ENCODE measurements at regions not wholly inside any gene's neighbourhood (a gene's known extent, or its start where the extent isn't known, plus 50 kb on each side); places are given as distances from the start of the nearest gene placed in this dataset.
"Not testable (repeated sequence)": the region's sequence is repeated elsewhere in the genome, so short reads cannot be mapped to it uniquely, and the experiment has no call there.

DNA sequence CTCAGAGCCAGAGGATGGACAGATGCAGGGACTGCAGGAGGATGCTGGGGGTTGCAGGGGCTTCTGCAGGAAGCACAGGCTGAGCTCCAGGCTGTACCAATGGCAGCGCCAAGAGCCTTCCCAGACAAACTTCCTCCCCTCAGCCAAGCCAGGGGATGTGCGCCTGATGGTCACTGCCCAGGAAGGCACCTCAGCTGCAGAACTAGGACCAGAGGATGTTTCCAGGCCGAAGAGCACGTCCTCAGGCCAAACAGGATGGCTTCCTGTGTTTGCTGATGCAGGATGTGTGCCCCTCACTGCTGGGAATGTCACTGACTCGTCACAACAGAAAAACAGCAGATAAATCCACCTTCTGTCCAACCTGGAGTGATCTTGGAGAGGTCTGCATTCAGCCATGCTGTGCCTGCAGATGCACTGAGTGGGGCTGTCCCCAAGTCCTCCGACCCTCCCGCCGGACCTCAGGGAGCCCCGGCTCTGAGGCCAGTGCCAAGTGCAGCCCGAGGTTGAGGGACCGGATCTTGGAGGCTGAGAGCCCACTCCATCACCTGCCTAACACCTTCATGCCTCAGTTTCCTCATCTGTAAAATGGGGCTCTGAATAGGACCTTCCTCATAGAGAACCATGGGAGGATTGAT, 152.5 kb upstream of the CHST15 start:
- no peak for DNase-seq (ENCODE audit: low read depth, low spot score)

DNA sequence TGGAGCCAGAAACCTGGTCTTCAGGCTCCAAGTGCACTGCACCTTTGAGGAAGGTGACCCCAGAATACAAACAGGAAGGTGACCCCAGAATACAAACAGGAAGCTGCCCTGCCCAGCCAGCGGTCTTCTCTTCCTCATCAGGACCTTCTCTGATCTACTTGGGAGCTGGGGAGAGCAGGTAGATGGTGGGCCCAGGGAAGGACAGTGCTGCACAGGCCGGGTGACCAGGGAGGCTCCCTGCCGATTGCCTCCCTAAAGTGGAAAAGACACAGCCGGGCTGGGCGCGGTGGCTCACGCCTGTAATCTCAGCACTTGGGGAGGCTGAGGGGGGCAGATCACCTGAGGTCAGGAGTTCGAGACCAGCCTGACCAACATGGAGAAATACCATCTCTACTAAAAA, 151.8 kb upstream of the CHST15 start:
- DNase-seq (ENCODE audit: low read depth, low spot score) = no peak

DNA sequence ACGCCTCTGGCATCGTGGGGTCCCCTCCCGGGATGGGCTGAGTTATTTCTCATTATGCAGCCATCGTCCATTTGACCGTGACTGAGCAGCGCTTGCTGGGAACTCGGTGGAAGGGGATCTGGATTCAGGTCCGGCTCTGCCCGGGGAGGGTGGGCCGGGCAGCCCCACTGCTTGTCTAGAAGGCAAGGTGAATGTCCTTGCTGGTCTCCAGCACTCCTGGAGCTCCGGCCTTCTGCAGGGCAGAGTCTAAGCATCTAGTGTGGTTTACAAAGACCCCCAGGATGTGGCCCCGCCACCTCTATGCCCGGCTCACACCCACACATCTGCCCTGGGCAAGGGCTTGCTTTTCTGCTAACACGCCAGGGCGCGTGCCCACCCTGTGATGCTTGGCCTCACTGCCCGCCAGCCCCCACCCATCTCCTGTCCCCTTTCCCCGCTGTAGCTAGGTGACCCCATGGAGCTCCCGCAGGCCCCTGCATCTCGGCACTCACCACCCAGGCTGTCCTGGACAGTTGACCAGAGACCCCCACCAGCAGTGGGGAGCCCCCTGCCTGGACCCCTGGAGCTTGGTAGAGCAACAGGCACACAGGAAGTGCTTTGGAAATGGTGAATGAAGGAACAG, 151.0 kb upstream of the CHST15 start:
- no peak for DNase-seq (ENCODE audit: low read depth, low spot score)

DNA sequence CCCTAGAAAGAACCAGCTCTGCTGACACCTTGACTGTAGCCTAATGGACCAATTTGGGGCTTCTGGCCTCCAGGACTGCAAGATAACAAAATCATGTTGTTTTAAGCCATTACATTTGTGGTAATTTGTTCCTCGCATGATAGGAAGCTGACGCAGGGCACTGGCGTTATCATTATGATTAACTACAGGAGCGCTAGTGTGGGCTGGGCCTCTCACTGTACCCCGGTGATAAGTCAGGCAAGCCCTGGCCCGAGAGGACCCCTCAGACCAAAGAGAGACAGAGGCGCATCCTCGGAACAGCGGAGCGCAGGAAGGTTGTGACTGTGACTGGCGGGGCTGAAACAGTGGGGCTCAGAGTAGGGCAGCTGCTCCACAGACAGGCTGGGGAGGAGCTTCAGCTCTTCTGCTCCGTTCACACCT, 150.3 kb upstream of the CHST15 start:
- no peak for DNase-seq (ENCODE audit: low read depth, low spot score)

DNA sequence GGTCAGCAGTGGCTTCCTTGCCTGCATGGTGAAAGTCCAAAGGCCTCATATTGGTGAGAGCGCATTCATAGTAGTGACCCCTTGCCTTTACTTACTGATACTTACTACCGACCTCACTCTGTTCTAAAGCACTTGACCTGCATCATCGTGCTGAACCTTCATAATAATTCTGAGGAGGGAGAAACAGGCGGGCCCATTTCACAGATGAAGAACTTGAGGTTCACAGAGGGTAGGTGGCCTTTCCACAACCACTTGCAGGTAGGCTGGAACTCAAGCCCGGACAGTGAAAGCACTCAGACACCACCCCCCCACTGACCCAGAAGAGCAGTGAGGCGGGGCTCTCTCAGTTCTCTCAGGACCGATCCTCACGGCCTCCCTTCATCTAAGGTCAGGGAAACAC, 149.4 kb upstream of the CHST15 start:
- DNase-seq (ENCODE audit: low read depth, low spot score) = no peak

DNA sequence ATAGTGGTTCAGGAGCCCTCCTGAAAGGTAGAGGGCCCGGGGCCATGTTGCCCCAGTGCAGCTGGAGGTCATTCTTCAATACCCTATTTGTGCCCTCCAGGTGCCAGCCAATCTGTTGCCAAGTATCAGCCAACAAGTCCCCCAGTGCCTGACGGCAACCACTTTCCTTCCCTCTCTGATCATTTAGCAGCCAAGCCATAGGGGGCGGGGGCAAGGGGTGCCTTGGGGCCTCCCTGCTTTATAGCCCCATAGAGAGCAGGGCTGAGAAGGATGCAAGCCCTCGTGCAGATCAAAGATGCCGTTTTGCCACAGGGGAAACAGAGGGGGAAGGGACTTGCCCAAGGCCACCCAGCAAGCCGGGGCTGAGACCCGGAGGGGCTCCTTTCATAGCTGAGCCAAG, 149.0 kb upstream of the CHST15 start:
- no peak for DNase-seq (ENCODE audit: low read depth, low spot score)

DNA sequence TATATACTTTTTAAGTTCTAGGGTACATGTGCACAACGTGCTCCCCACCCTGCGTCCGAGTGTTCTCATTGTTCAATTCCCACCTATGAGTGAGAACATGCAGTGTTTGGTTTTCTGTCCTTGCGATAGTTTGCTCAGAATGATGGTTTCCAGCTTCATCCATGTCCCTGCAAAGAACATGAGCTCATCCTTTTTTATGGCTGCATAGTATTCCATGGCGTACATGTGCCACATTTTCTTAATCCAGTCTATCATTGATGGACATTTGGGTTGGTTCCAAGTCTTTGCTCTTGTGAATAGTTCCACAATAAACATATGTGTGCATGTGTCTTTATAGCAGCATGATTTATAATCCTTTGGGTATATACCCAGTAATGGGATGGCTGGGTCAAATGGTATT, 148.1 kb upstream of the CHST15 start:
- DNase-seq (ENCODE audit: low read depth, low spot score) = not testable (repeated sequence)

DNA sequence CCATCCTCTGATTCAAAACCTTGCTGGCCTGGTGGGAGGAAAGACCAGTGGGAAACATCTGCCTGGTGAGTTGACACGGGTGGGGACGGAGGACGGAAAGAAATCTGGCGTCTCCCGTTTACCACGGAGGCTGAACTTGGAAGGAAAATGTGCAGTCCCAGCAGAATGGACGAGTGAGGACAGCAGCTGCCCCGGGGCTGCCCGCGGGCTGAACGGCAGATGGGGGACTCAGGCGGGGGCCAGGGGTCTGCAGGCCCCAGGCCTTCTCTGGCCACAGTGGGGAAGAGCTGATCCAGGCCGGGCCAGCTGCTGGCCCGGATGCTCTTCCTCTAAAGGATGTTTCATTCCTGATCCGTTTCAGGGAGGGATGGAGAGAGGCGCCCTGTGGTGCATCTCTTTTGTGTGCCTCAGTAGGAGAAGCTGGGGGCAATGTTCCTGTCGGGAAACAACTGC, 147.5 kb upstream of the CHST15 start:
- no peak for DNase-seq (ENCODE audit: low read depth, low spot score)

DNA sequence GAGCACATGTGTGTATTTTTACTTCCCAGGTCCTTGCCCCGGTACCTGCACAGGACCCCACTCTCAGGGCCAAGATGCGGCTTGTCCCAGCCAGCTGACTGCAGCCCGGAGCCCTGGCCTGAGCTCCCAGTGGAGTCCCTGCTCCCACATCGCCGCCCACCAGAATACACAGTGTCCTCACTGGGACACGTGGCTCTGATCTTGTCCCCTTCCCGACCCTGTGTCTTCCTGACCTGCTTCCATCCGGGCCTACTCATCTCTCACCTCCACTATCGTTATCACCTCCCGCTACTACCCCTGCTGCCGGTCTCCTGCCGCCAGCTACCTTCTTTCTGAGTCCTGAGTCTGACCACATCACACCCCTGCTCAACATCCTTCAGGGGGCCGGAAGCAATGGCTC, 146.3 kb upstream of the CHST15 start:
- DNase-seq (ENCODE audit: low read depth, low spot score) = no peak

DNA sequence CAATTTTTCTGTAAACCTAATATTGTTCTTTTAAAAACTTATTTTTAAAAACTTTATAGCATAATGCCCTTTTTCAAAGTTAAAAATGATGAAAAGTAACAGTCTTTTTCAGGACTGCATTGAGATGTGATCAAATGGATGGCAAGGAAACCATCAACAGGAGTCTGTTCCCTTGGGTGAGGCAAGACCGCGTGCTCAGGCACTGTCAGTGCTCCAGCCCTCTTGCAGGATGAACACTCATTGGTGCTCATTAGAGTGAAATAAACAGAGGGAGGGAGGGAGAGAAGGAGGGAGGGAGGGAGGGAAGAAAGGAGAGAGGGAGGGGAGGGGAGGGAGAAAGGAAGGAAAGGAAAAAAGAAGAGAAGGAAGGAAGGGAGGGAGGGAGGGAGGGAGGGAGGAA, 145.7 kb upstream of the CHST15 start:
- no peak for DNase-seq (ENCODE audit: low read depth, low spot score)

DNA sequence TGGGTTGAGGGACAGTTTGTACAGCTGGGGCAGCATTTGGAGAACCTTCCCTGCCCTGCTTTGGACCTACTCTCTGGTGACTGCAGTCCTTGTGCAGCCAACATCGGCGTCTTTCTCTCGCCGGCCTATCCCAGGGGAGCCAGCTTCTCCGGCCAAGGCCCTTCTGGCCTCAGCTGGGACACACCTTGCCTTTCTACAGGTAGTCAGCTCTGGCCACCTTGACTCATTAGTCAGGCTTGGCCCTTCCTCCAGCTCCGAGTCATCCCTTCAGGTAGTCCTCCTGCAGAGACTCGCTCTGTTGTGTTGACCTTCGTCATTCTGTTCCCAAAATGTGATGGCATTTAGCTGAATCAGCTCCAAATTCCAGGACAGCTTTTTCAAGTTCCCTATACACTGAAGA, 145.0 kb upstream of the CHST15 start:
- no peak for DNase-seq (ENCODE audit: low read depth, low spot score)

DNA sequence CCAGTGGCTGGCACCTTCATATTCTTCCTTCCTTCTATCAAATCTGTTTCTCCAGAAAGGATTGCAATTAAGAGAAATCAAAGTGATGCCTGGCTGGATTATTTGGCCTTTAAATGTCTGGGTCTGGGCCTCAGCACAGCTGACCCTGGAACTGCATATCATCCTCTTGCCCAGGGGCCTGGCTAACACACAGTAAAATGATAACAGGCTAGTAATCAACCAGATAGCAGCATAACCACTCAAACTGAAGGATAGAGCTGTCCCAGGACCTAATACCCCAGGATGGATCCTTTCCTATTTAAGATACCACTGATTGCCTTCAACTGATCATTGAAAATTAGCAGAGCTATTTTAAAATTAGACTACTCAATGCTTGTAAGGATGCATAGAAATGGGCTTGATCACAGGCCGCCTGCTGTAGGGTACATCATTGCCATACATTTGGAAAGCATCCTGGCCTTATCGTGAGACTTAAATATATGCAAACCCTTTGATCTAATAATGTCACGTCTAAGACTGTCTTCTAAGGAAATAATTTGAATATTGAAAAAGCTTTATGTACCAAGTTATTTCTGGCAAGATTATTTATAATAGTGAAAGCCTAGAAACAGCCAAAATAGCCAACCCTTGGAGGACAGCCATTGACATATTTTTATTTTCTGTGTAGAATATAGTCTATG, 144.0 kb upstream of the CHST15 start:
- no peak for DNase-seq (ENCODE audit: low read depth, low spot score)

DNA sequence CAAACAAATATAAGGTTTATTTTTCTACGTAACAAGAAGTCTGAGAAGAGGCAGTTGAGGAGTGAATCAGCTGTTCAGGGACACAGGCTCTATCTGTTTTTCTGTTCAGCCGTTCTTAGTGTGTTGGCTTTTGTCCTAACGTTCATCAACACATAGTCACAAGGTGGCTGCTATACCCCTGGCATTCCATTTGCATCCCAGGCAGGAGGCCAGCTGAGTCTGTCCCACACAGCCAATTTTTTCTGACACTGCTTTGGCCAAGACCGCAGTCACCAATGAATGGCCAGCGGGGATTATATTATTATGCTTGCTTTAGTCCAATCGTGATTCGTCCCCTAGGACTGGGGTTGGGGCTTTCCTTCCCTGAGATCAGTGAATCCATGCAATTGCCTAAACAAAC, 143.4 kb upstream of the CHST15 start:
- no peak for DNase-seq (ENCODE audit: low read depth, low spot score)

DNA sequence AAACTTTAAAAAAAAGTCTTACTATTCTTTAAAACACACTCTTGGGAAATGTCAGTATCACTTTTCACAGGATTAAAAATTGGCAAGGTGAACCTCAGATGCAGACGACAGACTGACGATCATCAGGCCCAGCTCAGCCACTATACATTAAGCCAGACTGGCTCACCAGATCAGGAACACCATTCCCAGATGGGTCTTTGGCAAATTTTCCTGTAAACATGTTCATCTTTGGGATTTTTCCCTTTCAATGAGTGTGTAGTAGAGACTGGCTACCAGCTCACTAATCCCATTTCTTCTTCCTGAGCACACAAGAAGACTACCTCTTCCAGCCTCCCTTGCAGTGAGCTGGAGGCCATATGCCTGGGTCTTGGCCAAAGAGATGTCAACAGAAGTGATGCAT, 142.7 kb upstream of the CHST15 start:
- no peak for DNase-seq (ENCODE audit: low read depth, low spot score)

DNA sequence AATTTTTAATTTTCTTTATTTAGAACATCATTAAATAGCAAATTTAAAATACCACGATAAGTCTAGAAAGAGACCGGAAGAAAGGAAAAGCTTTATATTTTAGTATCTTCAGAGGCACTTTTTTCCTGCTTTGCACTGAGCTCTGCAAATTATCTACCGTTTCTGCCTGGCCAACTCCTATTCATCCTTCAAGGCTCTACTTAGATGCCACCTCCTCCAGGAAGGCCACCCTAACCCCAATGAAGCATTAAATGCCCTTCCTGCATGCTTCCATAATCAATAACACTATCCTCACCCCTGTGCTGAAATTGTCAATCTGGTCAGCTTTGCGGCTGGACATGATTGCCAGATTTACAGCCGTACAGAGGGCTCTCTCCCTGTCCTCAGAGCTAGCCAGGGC, 141.8 kb upstream of the CHST15 start:
- DNase-seq (ENCODE audit: low read depth, low spot score) = no peak

DNA sequence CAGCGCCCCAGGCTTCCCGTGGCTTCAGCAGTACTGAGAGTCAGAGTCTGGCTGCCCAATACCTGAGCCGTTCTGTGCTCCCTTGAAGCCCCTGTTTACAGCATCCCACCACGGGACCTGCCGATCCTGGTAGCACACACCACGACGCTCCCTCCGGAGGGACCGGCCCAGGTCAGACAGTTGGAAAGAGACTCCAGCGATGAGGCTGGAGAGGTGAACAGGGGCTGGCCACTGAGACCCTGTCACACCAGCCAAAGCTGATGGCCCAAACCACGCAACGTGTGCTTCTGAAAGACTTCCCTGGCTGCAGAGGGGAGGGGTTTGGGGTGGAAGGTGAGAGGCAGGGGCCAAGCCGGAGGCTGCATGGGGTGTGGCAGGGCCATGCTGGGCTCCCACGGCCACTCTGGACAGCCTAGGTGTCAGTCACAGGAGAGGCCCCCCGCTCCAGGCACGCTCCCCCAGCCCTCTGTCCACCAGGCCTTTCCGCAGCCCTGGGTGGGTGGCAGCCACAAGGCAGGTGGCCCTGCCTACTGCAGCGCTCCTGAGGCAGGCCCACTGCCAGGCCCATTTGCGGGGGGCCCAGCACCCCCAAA, 140.2 kb upstream of the CHST15 start:
- no peak for DNase-seq (ENCODE audit: low read depth, low spot score)

DNA sequence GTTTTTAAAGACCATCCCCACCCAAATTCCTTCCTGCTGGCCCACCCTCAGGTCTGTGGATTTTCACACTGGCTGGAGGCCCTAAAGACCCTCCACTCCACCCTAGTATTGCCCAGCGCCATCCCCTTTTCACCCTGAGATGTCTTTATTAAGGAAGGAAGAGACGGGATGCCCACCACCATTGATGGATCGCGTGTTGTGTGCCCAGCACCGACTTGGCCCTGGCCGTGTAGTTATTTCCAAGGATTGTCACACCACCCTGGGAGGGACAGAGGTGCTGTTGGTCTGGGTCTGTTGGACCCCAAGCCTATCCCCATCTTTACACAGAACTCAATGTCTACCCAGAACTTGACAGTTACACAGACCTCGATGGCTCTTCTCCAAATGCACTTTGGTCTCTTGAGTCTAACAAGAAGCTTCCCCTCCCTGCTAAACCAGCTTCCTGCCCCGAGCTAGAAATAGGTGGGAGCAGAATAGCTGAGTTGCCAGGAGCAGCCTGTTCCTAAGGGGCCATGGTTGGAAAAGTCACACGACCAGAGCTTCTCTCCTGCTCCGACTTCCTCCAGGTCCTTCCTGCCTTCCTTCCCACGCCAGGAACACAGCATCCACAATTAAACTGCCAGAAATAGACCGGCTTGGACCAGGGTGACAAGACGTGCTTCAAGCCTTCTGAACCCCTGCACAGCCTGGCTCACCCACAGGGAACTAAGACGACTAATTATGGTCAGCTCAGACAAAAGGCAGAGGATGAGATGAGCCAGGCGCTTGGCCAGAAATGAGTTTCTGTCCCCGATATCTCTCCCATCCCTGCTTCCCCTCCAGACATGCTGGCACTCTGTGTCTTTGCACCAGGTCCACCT, 139.5 kb upstream of the CHST15 start:
- DNase-seq (ENCODE audit: low read depth, low spot score) = no peak

DNA sequence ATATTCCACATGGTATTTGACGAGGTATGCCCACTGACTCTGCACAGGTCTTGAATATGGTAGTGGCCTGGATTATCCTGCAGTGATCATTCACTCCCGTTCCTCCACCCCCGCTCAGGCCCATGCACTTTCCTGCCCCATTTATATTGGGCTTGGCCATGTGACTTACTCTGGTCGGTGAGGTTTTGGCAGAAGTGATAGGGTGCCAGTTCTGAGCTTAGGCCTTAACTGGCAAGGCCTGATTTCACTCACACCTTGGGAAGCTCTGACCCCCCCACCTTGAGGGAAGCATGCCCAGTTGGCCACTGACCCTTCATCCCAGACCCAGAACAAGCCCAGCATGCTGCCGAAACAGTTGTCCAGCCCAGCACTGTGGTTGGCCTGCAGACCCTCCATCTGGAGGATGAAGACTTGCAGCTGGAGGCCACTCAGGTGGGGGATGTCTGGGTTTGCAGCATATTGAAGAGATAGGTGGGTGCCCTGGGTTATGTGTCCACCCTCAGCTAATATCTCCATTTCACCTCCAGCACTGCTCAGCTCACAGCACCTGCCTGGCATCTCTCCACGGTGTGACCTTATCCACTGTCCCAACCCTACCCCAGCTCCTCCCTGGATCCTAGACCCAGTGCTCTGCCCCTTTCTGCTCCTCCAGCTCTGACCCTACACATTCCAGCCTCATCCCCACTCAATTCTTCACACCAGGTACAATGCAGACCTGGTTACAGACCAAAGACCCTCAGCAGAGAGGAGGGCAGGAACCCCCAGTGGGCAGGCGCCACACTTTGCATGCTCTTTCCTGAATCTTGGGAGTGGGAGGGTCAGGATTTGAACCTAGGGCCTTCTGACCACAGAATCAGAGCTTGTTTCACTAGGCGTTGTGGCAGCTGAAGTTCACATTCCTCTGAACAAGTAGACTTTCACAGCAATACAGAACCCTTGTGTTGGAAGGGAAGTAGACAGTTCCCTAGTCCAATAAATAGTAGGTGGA, 138.1 kb upstream of the CHST15 start:
- no peak for DNase-seq (ENCODE audit: low read depth, low spot score)

DNA sequence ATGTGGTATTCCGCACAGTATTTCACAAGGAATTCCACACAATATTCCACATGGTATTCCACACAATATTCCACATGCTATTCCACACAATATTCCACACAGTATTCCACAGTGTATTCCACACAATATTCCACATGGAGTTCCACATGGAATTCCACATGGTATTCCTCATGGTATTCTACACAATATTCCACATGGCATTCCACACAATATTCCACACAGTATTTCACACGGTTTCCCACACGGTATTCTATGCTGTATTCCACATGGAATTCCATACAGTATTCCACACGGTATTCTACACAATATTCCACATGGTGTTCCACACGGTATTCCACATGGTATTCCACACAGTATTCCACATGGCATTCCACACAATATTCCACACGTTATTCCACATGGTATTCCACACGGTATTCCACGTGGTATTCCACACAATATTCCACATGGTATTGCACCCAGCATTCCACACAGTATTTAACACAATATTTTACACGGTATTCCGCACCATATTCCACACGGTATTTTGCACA, 137.3 kb upstream of the CHST15 start:
- DNase-seq (ENCODE audit: low read depth, low spot score) = no peak

DNA sequence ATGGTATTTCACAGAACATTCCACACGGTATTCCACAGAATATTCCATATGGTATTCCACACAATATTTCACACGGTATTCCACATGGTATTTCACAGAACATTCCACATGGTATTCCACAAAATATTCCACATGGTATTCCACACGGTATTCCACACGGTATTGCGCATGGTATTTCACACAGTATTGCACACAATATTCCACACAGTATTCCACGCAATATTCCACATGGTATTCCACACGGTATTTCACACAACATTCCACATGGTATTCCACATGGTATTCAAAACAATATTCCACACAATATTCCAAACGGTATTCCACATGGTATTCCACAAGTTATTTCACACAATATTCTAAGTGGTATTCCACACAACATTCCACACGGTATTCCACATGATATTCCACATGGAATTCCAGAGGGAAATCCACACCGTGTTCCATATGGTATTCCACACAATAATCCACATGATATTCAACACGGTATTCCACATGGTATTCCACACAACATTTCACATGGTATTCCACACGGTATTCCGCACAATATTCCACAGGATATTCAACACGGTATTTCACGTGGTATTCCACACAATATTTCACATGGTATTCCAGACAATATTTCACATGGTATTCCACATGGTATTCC, 136.7 kb upstream of the CHST15 start:
- DNase-seq (ENCODE audit: low read depth, low spot score) = no peak
